ENCODE measurements at regions not wholly inside any gene's neighbourhood (a gene's known extent, or its start where the extent isn't known, plus 50 kb on each side); places are given as distances from the start of the nearest gene placed in this dataset.

DNA sequence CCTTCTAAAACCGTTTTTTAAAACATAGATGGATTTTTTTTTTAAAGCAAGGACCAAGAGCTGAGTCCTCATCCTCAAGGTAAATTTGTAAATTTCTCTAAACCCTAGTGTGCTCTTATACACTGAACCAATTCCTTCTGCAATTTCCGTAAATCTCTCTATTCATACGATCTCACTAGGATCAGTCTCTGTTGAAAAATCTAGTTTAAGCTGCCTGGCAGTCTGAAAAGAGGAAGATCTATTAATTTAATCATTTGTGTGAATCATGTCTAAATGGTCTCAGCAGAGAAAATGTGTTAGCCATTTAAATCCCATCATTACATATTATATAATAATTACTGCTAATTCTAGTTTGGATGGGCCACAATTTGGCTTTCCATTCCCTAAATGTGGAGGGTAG is 184.2 kb upstream of the TSHZ2 start:
- TF ChIP-seq, protein P1, sequence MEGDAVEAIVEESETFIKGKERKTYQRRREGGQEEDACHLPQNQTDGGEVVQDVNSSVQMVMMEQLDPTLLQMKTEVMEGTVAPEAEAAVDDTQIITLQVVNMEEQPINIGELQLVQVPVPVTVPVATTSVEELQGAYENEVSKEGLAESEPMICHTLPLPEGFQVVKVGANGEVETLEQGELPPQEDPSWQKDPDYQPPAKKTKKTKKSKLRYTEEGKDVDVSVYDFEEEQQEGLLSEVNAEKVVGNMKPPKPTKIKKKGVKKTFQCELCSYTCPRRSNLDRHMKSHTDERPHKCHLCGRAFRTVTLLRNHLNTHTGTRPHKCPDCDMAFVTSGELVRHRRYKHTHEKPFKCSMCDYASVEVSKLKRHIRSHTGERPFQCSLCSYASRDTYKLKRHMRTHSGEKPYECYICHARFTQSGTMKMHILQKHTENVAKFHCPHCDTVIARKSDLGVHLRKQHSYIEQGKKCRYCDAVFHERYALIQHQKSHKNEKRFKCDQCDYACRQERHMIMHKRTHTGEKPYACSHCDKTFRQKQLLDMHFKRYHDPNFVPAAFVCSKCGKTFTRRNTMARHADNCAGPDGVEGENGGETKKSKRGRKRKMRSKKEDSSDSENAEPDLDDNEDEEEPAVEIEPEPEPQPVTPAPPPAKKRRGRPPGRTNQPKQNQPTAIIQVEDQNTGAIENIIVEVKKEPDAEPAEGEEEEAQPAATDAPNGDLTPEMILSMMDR (IDR thresholded peaks at IDR 0.05; ENCODE audit: borderline replicate concordance, insufficient read depth, low read depth, low read length), result no peak
- no peak overlapping the region for H3K4me3 ChIP-seq (ENCODE audit: low read depth, low read length)

DNA sequence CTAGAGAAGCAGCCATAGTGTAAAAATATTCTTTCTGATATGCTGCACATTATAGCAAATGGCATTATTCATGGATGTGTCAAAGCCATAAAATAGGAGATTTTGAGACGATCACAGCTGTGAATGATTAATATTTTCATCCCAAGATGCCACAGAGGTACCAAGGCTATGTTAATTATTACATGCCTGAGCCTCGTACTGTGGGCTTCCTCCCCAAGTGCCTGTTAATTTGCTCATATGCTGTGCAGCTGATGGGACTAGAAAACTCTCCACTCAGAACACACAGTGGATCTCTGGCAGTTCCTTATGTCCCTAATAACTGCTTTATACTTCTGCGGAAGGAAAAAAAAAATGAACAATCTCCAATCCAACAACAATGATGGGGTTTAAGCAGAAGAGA is 184.9 kb upstream of the TSHZ2 start:
- no peak overlapping the region for H3K4me3 ChIP-seq (ENCODE audit: low read depth, low read length)
- TF ChIP-seq, protein P1 (IDR thresholded peaks at IDR 0.05; ENCODE audit: borderline replicate concordance, insufficient read depth, low read depth, low read length), result no peak

DNA sequence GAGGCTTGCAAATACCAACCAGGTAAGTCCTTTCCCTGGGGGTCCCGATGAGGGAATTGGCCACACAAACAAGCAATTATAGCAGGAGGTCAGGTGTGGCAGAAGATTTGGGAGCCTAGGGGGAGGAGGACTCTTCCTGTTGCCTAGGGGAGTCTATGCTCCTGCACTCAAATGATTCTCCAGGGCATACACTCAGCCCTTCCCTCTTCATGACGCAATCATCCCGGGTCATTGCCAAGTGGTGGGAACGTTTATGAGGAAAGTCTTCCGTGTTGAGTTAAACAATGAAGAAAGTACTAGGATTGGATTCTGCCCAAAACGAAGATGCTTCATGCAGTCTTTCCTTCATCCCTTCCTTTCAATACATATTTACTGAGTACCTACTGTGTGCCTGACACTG is 186.5 kb upstream of the TSHZ2 start:
- H3K4me3 ChIP-seq (ENCODE audit: low read depth, low read length), result no peak overlapping the region
- TF ChIP-seq, protein P1 (IDR thresholded peaks at IDR 0.05; ENCODE audit: borderline replicate concordance, insufficient read depth, low read depth, low read length), result no peak

DNA sequence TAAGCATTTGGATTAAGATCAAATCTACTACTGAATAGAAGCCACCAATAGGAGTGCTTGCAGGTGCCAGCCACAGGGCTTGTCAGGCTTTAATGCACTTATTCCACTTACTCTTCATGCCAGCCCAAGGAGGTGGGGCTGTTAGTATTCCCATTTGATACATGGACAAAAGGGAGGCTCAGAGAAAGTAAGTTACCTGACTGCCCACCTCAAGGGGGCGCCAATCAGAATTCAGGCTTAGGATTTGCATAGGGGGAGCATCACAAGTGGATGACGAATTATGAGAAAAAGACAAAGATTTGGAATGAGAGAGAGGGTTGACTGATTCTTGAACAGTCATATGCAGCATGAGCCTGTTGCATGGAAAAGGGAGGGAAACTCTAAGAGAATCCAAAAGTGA is 188.4 kb upstream of the TSHZ2 start:
- TF ChIP-seq, protein P1 (IDR thresholded peaks at IDR 0.05; ENCODE audit: borderline replicate concordance, insufficient read depth, low read depth, low read length), result peak; percentile 22; the same call in 1 of the 2 replicates

DNA sequence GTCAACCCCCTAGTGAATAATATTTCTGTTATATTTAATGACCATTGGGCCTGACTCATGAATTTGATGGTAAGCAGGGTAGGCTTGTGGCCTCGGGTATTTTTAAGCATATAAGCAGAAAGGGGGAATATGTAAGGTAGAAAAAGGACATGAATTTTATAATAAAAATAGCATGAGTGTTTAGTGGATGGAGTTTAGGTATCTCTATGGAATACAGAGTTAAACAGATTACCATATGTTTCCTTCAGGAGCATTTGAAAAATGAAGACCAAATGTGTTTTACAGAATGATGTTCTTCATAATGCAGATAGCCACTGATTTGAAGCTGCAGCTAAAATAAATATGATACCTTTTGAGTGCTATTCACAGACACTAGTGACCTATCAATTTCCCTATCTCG is 191.7 kb upstream of the TSHZ2 start:
- TF ChIP-seq, protein P1 (IDR thresholded peaks at IDR 0.05; ENCODE audit: borderline replicate concordance, insufficient read depth, low read depth, low read length), result no peak
- no peak overlapping the region for H3K4me3 ChIP-seq (ENCODE audit: low read depth, low read length)

More for the DNA sequence above, 188.4 kb upstream of the TSHZ2 start:
- H3K4me3 ChIP-seq (ENCODE audit: low read depth, low read length), result no peak overlapping the region

DNA sequence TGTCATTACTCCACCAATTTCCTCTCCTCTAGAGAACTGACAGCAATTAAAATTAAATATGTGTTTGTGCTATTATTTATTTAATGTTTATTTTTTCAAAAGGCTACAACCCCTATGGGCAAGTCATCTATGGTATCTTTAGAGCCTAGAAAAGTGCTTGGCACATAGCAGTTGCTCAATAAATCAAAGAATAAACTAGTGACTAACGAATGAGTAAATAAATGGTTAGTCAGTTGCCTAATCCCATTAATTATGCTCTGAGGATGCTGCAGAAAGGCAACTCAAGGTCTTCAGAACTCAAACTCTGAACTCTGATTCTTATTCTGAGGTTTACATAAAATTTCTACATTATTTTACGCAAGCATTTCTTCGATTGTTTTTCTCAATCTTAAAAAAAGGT is 193.0 kb upstream of the TSHZ2 start:
- no peak overlapping the region for H3K4me3 ChIP-seq (ENCODE audit: low read depth, low read length)
- TF ChIP-seq, protein P1 (IDR thresholded peaks at IDR 0.05; ENCODE audit: borderline replicate concordance, insufficient read depth, low read depth, low read length), result no peak

DNA sequence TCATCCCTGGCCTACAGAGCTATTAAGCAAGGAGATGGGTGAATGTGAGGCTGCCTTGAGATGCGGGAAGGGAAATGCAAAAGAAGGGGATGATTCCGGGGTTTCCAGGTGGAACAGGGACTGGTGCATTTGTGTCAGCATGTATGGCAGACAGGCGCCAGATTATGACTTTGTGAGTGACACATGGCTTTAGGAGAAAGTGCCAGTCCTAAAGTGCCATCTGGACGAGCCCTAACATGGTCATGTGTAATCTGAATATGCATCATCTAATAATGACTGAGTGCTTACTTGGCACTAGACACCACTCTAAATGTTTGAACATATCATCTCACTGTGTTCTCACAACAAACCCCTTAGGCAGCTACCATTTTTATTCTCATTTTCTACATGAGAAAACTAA is 195.0 kb upstream of the TSHZ2 start:
- TF ChIP-seq, protein P1 (IDR thresholded peaks at IDR 0.05; ENCODE audit: borderline replicate concordance, insufficient read depth, low read depth, low read length), result no peak
- no peak overlapping the region for H3K4me3 ChIP-seq (ENCODE audit: low read depth, low read length)

All from GM12875 (cell line).